Nephron (organoid): ENCODE measurements at regions not wholly inside any gene's neighbourhood (a gene's known extent, or its start where the extent isn't known, plus 50 kb on each side); places are given as distances from the start of the nearest gene placed in this dataset.

ENCODE experiments used
- H3K27ac Mint-ChIP-seq, 3 experiments: 2 replicates each; pipeline ENCODE4 v1.8.0; 2020; ENCODE audit warnings: mixed read lengths in 3 of 3, mild to moderate bottlenecking in 2 of 3, moderate library complexity in 1 of 3
- H3K27me3 Mint-ChIP-seq: 2 replicates; pipeline ENCODE4 v1.8.0; 2021; ENCODE audit warnings: low read depth, mild to moderate bottlenecking, moderate library complexity, mixed read lengths
- H3K36me3 Mint-ChIP-seq: 2 replicates; pipeline ENCODE4 v1.8.0; 2020; ENCODE audit warnings: low read depth, mixed read lengths
- H3K4me1 Mint-ChIP-seq: 2 replicates; pipeline ENCODE4 v1.8.0; 2020; ENCODE audit warnings: mixed read lengths
- H3K4me3 Mint-ChIP-seq, 3 experiments: 2 replicates each; pipeline ENCODE4 v1.8.0; 2020; ENCODE audit warnings: mild to moderate bottlenecking in 3 of 3, mixed read lengths in 3 of 3, moderate library complexity in 2 of 3
- H3K9me3 Mint-ChIP-seq: 2 replicates; pipeline ENCODE4 v1.8.0; 2020; ENCODE audit warnings: mixed read lengths
- TF ChIP-seq, protein P1 (sequence below), 3 experiments: fragments of 200-600 bp; sonication (generic); IDR thresholded peaks; one replicate each; pipeline ENCODE4 v1.5.0; 2021; ENCODE audit warnings: antibody characterized with exemption in 3 of 3; ENCODE audit not compliant: unreplicated experiment in 3 of 3

DNA sequence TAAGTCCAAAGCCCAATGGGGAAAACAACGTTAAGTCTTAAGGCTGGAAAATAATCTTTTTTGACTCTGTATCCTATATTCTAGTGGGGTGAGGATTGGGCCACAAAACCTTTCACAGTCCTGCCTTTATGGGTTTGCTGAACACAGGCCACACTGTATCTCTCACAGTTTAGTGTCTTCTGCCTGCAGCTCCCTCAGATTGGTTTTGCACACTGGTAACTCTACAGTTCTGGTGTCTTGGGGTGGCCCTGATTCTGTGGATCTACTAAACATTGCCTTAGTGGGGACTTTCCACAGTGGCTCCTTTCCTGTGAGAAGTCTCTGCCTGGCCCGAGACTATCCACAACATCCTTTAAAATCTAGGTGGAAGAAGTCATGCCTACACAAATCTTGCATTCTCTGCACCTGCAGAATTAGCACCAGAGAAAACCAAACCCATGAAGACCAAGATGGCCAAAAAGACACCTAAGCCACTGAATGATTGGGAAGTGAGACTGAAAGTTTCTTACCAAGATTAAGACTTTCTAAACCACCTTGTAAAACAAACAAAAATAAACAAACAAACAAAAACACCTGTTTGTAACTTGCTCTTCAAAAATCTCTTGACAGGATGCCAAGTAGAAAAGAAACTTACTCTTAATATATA lies 150.4 kb upstream of the PCDH10 start:
- TF ChIP-seq, protein P1, sequence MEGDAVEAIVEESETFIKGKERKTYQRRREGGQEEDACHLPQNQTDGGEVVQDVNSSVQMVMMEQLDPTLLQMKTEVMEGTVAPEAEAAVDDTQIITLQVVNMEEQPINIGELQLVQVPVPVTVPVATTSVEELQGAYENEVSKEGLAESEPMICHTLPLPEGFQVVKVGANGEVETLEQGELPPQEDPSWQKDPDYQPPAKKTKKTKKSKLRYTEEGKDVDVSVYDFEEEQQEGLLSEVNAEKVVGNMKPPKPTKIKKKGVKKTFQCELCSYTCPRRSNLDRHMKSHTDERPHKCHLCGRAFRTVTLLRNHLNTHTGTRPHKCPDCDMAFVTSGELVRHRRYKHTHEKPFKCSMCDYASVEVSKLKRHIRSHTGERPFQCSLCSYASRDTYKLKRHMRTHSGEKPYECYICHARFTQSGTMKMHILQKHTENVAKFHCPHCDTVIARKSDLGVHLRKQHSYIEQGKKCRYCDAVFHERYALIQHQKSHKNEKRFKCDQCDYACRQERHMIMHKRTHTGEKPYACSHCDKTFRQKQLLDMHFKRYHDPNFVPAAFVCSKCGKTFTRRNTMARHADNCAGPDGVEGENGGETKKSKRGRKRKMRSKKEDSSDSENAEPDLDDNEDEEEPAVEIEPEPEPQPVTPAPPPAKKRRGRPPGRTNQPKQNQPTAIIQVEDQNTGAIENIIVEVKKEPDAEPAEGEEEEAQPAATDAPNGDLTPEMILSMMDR (IDR thresholded peaks at IDR 0.05; ENCODE audit: unreplicated experiment in 3 of 3): no peak
- no peaks in the 10 kb centered on the region for H3K36me3 Mint-ChIP-seq
- no peak overlapping the region for H3K27ac Mint-ChIP-seq
- peaks cover 5% of the 10 kb centered on the region for H3K9me3 Mint-ChIP-seq
- peaks cover 6% of the 10 kb centered on the region for H3K4me1 Mint-ChIP-seq
- H3K4me3 Mint-ChIP-seq: no peak overlapping the region
- no peaks in the 10 kb centered on the region for H3K27me3 Mint-ChIP-seq

DNA sequence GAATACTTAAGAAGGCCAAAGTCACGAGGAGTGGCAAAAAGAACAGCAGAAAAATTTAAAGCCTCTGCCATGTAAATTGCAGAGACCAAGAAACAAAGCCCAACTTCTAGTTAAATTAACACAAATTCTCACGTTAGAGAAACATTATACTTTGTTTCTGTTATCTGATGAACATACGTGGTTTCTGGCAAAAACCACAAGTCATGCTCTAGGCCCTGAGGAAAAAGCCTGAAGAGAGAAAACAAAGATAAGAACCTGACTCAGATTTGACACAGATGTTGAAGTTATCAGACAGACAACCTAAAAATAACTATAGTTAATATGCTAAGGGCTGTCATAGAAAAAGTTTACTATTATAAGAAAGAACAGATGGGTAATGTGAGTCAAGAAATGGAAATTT lies 149.1 kb upstream of the PCDH10 start:
- H3K9me3 Mint-ChIP-seq: peaks cover 5% of the 10 kb centered on the region
- no peaks in the 10 kb centered on the region for H3K27me3 Mint-ChIP-seq
- no peak overlapping the region for H3K27ac Mint-ChIP-seq
- TF ChIP-seq, protein P1 (IDR thresholded peaks at IDR 0.05; ENCODE audit: unreplicated experiment in 3 of 3): no peak
- no peak overlapping the region for H3K4me3 Mint-ChIP-seq
- H3K36me3 Mint-ChIP-seq: no peaks in the 10 kb centered on the region
- H3K4me1 Mint-ChIP-seq: peaks cover 6% of the 10 kb centered on the region

DNA sequence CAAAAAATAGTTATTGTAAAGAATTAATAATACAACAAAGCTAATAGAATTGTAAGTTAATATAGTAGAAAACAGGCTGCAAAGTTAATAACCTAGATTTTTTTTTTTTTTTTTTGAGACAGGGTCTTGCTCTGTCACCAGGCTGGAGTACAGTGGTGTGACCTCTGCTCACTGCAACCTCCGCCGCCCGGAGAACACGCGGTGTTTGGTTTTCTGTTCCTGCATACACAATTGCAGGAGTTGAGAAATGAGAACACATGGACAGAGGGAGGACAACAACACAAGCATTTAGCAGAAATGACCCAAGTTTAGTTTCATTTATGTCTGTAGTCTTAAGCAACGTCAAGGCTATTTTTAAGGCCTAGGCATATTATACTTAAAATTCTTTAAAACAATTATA lies 145.9 kb upstream of the PCDH10 start:
- Mint-ChIP-seq H3K27me3 (no peaks in the 10 kb centered on the region), H3K4me3 (no peak overlapping the region), H3K9me3 (peaks cover 5% of the 10 kb centered on the region), H3K36me3 (no peaks in the 10 kb centered on the region), H3K4me1 (peaks cover 6% of the 10 kb centered on the region), H3K27ac (no peak overlapping the region)
- TF ChIP-seq, protein P1 (IDR thresholded peaks at IDR 0.05; ENCODE audit: unreplicated experiment in 3 of 3): no peak

DNA sequence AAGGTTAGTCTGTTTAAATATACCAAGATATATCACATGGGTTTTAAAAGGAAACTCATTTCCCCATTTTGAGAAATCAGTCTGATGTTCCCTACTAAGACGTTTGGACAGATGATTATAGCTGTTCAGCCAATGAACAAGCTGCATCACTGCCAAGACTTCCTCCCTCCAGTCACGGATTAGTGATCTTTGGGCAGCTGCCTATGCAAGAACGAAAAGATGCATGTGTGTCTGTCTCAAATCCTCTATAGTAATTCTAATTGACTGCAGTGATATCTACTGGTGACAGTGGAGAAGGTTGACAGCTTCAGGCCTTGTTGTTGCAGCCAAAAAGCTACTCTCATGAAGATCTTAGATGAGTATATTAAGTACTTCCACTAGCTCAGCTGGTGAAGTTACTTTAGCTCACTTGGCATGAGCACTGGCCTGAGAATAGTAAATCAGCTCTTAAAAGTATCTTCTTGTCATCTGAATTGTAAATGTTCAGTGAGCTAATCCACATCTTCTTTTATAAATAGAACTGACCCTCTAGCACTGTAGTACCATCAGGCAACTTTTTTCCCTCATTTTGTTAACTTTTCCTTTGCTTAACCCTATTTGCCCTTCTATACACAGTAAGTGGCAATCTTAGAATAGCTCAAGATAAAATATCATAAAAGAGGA lies 134.5 kb upstream of the PCDH10 start:
- H3K9me3 Mint-ChIP-seq: peaks cover 6% of the 10 kb centered on the region
- H3K4me3 Mint-ChIP-seq: no peak overlapping the region
- peaks cover 3% of the 10 kb centered on the region for H3K27me3 Mint-ChIP-seq
- H3K27ac Mint-ChIP-seq: peak overlapping the region in 1 of 3 experiments; percentile 33
- TF ChIP-seq, protein P1 (IDR thresholded peaks at IDR 0.05; ENCODE audit: unreplicated experiment in 3 of 3): no peak
- H3K4me1 Mint-ChIP-seq: peaks cover 7% of the 10 kb centered on the region
- no peaks in the 10 kb centered on the region for H3K36me3 Mint-ChIP-seq

DNA sequence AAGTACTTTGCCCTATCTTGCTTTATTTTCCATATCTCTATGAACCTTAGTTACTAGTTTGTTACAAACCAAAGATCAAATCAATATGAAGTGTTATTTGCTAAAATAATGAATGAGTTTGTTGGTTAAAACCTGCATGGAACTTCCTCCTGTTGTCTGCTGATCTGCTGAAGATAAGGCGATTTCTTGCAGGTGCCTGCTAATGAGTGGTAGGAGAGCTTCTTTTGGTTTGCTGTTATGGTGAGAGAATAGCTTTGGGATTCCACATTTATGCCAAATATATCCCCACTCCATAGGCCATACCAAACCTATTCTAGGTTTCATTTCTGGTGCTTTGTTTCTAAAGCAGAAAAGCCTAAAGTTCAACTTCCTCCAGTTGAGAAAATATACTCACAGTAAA lies 103.8 kb upstream of the PCDH10 start:
- TF ChIP-seq, protein P1 (IDR thresholded peaks at IDR 0.05; ENCODE audit: unreplicated experiment in 3 of 3): no peak
- H3K4me3 Mint-ChIP-seq: no peak overlapping the region
- no peaks in the 10 kb centered on the region for H3K4me1 Mint-ChIP-seq
- no peaks in the 10 kb centered on the region for H3K36me3 Mint-ChIP-seq
- no peak overlapping the region for H3K27ac Mint-ChIP-seq
- H3K27me3 Mint-ChIP-seq: no peaks in the 10 kb centered on the region
- H3K9me3 Mint-ChIP-seq: peaks cover 13% of the 10 kb centered on the region

DNA sequence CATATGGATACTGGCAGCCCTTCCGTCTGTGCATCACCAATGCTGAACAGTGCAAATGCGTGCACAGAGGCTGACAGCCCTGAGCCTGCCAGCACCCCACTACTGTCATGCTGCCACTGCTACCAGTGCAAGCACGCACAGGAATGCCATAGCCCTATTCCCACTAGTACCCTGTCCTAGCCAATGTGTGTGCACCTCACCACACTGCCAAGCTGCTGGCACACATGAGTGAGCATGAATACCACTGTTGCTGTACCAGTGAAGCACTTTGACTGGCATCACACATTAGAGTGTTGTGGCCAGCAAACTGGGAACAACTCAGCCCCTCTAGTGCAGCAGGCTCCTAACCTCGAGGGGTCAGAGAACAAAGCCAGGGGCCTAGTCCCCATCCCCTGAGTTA lies 102.9 kb upstream of the PCDH10 start:
- H3K27me3 Mint-ChIP-seq: no peaks in the 10 kb centered on the region

More for the DNA sequence above, 102.9 kb upstream of the PCDH10 start:
- H3K36me3 Mint-ChIP-seq: no peaks in the 10 kb centered on the region
- TF ChIP-seq, protein P1 (IDR thresholded peaks at IDR 0.05; ENCODE audit: unreplicated experiment in 3 of 3): no peak
- no peak overlapping the region for H3K27ac Mint-ChIP-seq
- peaks cover 14% of the 10 kb centered on the region for H3K9me3 Mint-ChIP-seq
- no peak overlapping the region for H3K4me3 Mint-ChIP-seq
- no peaks in the 10 kb centered on the region for H3K4me1 Mint-ChIP-seq
